GM12864 (cell line): ENCODE measurements at regions not wholly inside any gene's neighbourhood (a gene's known extent, or its start where the extent isn't known, plus 50 kb on each side); places are given as distances from the start of the nearest gene placed in this dataset.

Experiments used
- DNase-seq: peaks from one replicate; pipeline ENCODE4 v3.0.0-alpha.2; 2011; ENCODE audit warnings: low read depth
- H3K4me3 ChIP-seq: 2 replicates; pipeline ENCODE4 v1.5.1; 2011; ENCODE audit warnings: mild to moderate bottlenecking, low read depth, low read length, control low read depth
- TF ChIP-seq, protein P1 (sequence below): IDR thresholded peaks from 2 replicates; pipeline ENCODE4 v1.5.1; 2011; ENCODE audit warnings: low read depth, mild to moderate bottlenecking, moderate library complexity, low read length, control low read depth, inconsistent platforms; ENCODE audit errors: missing control alignments

DNA sequence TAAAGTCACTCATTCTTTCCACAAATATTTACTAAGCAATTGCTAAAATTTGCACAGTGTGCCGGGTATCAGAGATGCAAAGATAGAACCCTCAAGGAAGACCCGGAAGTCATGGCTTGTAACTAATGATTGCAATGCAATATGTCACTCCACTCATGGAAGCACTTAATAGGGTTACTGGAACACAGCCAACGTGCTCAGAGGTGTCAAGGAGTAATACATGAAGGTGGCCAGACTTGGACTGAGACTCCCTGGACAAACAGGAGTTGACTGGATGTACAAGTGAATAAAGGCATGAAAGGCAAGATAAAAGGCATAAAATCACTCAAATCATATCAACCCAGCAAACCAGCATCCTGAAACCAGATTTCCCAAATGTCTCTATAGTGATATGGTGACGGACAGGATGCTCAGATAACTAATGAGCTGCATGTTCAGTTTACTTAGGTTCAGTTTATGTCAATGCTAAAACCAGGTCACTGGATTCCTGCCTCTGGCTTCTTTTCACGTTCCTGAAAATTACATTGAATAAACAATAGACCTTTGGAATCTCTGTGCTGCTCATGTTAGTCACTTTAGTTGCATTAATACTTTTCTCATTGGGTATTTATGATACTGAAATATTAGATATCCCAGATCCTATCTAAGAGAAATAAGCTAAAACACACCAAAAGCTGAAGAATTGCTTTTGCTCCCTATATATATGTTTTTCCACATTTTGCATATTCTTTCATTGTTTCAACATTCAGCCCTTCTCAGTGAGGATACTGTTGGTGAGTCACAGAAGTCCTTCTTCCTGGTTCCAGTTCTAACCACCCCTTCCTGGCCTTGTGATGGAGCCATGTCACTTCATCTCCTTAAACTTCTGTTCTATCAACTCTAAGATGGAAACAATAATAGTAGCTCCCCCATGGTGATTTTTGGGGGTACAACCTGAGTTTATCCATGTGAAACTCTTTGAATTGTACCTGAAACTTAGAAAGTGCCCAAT is 688.9 kb upstream of the ID2 start:
- no peak for DNase-seq
- H3K4me3 ChIP-seq, result no peak overlapping the region
- TF ChIP-seq, protein P1, sequence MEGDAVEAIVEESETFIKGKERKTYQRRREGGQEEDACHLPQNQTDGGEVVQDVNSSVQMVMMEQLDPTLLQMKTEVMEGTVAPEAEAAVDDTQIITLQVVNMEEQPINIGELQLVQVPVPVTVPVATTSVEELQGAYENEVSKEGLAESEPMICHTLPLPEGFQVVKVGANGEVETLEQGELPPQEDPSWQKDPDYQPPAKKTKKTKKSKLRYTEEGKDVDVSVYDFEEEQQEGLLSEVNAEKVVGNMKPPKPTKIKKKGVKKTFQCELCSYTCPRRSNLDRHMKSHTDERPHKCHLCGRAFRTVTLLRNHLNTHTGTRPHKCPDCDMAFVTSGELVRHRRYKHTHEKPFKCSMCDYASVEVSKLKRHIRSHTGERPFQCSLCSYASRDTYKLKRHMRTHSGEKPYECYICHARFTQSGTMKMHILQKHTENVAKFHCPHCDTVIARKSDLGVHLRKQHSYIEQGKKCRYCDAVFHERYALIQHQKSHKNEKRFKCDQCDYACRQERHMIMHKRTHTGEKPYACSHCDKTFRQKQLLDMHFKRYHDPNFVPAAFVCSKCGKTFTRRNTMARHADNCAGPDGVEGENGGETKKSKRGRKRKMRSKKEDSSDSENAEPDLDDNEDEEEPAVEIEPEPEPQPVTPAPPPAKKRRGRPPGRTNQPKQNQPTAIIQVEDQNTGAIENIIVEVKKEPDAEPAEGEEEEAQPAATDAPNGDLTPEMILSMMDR, result no peak

DNA sequence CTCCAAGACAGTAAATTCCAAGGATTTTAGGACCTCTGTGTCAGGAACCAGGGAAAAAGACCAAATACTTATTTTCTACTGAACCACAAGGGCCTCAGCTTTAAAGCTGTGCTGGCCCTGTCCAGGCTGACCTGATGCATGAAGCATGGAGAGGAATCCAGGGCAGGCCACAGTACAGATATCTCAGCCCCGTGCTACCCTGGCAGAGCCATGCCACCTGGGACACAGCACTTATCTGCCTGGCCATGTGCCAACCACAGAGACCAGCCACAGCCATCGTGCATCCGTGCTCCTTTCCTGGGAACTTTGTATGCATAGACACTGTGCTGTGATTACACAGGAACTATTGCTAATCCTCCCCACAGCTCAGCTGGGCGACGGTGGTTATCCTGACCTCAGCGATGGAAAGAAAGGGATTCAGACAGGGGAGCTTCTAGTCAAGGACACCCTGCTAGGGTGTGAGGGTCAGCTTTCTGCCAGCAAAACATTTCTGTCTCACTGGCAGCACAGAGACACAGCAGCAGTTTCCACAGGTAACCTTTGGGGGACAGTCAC is 687.4 kb upstream of the ID2 start:
- TF ChIP-seq, protein P1, result no peak
- DNase-seq, result no peak
- no peak overlapping the region for H3K4me3 ChIP-seq

DNA sequence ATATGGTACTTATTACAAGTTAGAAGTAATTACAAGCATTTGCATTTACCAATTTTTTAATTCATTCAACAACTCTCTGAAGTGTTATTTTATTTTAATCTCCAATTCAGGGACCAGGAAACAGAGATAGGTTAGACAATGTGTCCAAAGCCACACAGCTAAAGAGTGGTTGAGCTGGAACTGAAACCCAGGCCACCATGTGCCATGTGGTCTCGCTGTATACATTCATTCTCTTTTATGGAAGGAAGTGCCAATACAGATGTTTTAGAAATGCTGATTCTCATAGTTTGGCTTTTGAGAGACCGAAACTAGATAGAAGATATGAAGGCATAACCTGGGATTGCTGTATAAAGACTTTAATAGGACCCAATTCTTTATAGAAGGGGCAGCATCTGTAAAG is 684.6 kb upstream of the ID2 start:
- DNase-seq, result no peak
- TF ChIP-seq, protein P1, result no peak
- no peak overlapping the region for H3K4me3 ChIP-seq

DNA sequence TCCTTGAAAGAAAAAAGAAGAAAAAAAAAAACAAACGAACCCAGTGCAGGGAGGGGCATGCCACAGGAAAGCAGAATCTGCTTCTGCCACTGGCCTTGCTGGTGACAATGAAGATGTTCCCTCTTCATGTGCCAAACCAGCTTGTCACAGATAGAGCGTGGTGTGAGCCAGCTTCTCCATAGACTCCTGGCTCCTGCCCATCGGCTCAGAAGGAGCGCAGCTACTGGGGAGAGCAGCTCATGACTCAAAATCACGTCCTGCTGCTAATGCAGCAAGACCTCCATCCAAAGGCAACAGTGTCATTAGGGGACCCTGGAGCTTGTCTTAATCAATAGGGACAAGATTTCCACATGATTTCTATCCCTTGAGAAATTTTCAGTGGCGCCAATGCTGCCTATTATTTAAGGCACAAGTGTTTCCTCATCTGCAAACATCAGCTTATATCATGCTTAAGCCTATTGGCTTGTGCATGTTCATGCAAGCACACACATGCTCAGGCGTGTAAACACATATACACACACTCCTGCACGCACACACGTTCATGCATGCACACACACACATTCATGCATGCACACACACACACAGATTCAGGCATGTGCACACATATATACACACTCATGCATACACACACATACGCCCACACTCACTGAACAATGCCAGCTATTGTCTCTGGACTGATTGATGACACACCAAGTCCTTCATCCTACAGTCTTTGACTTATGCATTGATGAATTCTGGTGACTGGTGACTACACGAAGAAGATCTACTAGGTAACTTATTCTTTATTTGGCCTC is 682.0 kb upstream of the ID2 start:
- H3K4me3 ChIP-seq, result no peak overlapping the region
- no peak for DNase-seq
- TF ChIP-seq, protein P1, result no peak

DNA sequence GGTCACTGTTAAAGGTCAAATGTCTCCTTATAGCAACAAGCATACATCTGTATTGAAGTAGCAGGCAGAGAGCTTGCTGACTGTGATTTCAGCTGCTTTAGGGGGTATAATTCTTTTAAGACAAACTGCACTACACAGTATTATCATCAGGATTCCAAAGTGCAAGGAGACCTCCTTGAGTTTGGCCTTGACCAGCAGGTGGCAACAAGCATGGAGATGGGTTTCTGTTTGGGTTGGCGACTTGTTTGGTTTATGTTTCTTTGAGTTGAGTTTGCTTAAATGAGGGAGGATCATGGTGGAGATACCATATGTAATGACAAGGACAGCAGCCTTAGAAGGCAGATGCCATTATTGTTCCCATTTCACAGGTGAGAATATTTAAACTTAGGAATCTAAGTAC is 681.0 kb upstream of the ID2 start:
- no peak for DNase-seq

DNA sequence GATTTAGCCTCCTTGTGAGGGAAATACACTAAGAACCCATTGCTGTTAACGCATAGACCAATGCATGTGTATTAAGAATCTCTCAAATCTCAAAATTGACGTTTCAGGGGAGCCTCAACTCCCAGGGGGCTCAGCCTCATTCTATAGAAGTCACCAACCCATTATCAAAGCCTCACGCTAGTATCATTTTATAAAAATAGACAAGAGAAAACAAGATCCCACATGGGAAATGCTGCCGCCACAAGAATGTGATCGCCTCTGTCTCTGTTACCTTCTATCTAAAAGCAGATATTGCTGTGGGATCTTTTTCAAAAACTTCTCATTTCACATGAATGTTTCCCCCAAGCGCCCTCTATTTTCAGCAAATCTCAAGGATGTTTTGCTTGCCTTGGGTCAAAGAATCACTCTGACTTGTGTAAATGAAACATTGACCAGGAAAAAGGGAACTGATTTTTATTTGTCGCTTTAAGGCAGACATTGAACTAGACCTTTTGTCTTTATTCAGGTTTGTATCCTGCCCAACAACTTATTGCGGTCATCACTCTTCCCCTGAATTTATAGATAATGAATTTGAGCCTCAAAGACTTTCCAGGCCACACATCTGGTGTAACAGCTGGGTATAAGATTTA is 679.0 kb upstream of the ID2 start:
- TF ChIP-seq, protein P1, result no peak
- DNase-seq, result no peak

More for the DNA sequence above, 681.0 kb upstream of the ID2 start:
- TF ChIP-seq, protein P1, result peak; percentile 56
- no peak overlapping the region for H3K4me3 ChIP-seq

More for the DNA sequence above, 679.0 kb upstream of the ID2 start:
- H3K4me3 ChIP-seq, result no peak overlapping the region
